DMS 273 (cell line): ENCODE measurements at regions not wholly inside any gene's neighbourhood (a gene's known extent, or its start where the extent isn't known, plus 50 kb on each side); places are given as distances from the start of the nearest gene placed in this dataset.
A peak's percentile ranks its signal among the peaks of the same experiment; 100 is the strongest.

Experiments
- DNase-seq: peaks from one replicate; lab custom pipeline; 2025; ENCODE audit not compliant: unreplicated experiment; lab: John Stamatoyannopoulos, UW

DNA sequence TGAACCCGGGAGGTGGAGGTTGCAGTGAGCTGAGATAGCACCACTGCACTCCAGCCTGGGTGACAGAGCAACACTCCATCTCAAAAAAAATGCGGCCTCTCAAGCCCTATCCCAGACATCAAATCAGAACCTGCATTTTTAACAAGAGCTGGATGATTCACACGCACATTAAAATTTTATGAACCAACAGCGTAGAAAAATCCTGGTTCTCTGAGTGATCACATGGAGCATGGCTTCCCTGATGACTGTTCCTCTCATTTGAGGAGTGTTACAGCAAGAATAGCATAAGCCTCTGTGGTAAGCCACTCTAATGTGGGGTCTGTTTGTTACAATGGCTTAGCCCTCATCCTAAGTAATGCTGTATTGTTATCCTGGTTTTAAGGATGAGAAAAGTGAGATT, 163.6 kb downstream of the BRMS1L start:
- DNase-seq: no peak

DNA sequence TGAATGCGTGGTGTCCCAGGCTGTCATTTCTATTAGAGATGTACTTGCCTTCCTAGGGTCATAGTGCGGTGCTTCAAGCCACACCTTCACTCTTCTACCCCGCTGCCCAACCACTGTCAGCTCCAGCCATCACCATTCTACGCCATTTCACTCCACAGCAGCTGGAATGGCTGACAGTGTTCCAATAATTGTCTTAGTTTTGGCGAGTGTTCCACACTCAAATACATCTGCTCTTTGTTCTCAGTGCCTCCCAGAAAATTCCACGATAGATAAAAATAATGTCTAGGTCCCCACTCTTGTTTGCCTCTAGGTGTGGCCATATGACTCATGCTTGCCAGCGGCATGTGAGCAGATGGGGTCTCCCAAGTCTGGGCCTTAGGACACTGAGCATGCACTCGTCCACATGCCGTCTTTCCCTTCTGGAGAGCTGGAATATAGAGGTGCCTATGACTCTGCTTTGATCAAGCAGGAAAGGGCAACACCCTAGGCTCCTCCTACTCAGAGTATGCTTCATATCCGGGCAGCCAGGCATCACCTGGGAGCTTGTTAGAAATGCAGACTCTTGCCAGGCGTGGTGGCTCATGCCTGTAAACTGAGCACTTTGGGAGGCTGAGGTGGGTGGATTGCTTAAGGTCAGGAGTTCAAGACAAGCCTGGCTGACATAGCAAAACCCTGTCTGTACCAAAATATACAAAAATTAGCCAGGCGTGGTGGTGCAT, 163.0 kb downstream of the BRMS1L start:
- DNase-seq: no peak

DNA sequence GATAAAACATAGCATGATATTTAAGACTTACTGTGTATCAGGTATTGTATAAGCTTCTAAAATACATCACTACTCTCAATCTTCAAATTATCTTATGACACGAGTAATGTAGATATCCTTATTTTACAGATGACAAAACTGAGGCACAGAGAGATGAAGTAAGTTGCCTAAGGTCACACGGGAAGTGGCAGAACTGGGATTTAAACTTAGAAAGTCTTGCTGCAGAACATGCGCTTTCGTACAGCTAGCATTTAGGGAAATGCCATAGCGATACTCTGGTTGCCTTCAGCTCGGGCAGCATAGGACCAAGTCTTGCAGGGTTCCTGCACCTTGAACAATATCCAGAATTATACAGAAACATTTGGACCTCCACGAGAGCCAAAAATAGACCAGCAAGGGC, 162.4 kb downstream of the BRMS1L start:
- no peak for DNase-seq

DNA sequence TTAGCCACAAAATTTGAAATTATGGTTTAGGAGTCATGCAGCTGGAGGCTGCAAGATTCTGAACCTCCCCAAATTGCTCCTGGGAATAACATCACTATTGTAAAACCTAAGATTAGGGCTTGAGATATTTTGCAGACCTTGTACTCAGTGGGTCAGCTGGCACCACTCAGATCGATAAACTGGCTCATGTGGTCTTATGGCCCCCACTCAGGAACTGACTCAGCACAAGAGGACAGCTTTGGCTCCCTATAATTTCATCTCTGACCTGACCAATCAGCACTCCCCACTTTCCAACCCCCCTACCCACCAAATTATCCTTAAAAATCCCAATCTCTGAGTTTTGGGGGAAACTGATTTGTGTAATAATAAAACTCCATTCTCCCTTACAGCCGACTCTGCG, 161.6 kb downstream of the BRMS1L start:
- DNase-seq: no peak

DNA sequence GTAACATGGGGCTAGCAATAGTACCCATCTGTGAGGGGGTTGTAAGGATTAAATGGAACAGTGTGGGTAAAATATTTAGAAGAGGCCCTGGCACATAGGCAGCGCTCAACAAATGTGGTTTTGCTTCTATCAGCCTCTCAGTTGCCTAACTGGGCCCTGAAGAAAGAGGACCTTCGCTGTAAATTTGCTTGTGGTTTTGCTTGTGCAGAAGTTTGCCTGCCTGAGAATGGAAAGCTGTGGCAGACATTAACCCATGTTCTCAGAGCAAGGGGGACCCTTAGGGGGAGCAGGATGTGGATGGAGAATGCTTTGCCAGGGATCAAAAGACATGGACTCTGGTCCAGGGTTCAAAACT, 160.1 kb downstream of the BRMS1L start:
- DNase-seq: no peak

DNA sequence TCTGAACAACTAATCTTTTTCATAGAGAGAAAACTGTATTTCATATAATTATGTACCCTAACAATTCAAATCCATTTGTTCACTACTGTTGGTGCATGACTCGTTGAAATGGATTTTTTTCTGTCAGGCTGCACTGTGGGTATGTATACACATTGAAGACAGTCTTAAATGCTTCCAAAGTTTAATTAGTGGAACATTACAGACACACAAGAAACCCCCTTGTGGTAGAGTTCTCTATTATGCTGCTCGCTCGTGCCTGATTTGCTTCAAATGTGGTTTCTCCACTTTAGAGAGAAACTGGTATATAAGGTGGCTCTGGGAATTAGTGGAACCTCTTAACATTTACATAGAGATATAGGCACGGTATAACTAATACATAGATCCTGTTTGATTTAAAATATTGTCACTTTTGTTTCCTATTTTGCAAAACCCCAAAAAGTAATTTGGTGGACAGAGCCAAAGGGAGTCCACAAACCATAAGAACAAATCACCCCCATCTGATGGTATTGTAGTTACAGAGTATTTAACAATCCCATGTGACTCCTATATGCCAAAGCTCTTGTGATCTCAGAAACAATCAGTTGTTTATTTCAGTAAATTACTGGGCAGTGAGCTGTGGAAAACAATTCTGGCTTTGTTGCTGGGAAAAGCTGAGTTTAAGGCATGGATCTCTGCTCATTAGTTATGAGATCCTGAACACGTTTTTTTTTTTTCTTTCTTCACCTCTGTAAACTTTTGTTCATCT, 159.5 kb downstream of the BRMS1L start:
- no peak for DNase-seq

DNA sequence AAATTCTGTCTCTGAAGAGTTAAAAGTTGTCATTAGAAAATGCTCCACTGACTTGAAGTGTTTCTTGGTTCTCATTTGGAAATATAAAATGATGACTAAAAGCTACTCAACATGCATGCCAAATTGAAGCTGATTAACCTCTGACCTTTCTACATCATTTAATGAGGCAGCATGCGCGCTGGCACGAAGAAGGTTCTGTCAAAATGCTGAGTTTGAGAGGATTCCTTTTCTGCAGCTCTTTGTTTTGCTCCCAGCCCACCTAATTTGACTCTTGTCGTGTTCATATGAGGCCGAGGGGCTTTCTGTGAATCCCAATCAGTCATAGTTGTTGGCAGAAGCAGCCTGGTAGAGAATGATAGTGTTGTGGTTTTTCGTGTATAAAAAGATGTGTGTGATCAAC, 153.4 kb downstream of the BRMS1L start:
- no peak for DNase-seq

DNA sequence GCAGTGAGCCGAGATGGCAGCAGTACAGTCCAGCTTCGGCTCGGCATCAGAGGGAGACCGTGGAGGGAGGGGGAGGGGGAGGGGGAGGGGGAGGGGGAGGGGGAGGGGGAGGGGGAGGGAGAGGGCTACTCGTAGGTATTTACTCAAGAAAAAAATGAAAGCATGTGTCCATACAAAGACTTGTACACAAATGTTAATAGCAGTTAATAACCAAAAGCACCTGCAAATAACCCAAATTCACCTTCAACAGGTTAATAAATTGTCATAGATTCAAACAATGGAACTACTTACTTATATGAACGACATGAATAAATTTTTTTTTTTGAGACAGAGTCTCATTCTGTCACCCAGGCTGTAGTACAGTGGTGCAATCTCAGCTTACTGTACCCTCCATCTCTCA, 152.4 kb downstream of the BRMS1L start:
- no peak for DNase-seq

DNA sequence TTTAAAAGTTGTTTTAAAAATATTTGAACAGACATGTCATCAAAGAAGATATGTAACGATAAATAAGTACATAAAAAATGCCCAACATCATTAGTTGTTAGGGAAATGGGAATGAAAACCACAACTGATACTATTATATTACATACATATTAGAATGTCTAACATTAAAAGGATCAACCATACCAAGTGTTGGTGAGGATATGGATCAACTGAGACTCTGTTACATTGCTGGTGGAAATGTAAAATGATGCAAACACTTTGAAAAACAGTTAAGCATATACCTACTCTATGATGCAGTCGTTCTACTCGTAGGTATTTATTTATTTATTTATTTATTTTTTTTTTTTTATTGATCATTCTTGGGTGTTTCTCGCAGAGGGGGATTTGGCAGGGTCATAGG, 149.7 kb downstream of the BRMS1L start:
- DNase-seq: no peak

DNA sequence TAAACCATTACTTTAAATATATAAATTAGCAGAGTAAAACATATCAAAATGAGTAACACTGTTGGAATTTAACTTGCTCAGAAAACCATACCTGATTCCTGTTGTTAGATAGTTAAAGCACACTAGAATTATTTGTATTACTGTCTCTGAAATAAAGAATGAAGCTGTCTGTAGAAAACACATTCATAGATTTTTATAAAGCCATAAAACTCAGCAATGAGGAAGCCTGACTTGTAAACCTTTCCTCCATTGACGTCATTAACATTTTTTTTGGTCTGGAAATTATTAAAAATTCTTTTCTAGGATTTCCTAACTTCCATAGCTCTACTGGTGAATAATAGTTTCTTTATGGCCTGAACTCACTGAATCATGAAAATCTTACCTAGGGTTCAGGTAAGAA, 147.6 kb downstream of the BRMS1L start:
- DNase-seq: no peak

DNA sequence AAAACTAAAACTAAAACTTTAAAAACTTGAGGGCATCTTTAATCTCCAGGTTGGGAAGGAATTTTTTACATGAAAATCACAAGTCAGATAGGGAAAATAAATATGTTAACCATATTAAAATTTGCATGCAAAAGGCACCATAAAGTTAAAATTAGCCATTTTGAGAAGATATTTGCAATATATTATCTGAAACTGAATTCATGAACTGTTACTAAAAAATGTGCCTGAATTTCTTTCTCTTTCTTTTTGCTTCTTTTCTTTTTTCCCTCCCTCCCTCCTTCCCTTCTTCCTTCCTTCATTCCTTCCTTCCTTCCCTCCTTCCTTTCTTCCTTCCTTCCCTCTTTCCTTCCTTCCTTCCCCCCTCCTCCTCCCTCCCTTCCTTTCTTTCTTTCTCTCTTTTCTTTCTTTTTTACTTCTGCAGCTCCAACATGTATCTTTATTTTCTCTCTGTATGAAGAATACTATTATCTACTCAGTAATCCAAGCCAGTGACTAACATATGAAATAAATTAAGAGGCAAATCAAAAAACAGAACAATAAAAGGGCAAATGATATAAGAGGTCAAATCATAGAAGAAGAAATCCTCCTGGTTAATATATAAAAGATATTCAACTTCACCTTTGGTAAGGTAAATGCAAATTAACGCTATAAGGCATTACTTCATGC, 146.0 kb downstream of the BRMS1L start:
- no peak for DNase-seq

DNA sequence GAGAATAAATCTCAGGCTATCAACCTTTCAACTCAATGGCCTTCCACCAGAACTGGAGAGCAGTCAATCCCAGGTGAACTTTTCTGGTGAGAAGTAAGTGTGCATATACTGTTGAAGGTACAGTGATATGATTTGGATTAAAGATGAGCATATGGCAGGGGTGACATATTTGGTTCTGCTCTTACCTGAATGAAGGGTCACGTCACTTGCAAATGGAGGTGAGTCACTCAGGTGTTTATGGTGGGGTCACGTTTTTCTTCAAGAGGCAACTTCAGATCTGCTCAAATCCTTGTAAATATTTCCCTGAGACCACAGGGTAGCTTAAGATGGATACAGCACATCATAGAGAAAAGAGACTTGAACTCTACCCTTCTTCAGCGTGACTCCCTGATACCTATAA, 143.2 kb downstream of the BRMS1L start:
- DNase-seq: no peak

DNA sequence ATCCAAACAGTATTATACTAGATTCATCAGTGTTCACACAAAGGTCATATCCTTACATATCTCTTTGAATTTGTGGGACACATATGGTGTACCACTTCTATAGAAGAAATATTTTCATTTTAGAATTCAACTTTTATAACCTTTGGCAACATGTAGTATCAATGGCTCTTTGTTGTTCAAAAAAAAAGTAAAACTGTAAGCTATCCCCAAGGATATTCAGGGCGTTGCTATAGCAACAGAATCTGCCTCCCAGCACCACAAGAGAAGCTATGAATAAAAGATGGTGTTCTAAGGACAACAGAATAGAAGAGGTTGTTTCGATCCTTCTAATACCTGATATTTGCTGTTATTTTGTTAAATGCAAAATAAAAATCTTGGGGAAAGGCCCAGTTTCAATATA, 139.3 kb downstream of the BRMS1L start:
- DNase-seq: peak; percentile 24

DNA sequence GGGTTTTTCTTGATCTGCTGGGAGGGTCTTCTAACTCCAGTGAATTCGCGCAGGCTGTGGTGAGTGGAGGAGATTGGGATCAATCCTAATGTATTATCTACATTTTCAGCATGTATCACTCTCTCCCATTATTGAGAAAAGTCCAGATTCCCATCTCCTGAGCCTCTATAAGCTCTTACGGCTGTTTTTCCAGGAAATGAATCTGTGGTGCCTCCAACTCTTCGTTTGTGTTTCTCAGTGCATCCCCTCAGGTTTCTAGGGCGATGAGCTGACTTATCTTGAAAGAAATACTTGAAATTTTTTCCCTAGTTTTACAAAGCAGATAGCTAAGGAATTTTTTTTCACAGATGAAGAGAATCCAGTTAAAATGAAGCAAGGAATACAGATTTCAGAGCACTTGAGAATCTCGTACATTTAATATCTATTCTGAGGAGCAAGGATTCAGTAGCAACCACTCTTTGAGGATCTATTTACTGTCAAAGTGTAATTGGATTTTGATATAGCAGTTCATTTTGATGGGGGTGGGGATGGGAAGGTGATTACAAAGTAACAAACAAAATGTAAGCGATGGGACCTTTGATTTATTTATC, 138.7 kb downstream of the BRMS1L start:
- DNase-seq: no peak

DNA sequence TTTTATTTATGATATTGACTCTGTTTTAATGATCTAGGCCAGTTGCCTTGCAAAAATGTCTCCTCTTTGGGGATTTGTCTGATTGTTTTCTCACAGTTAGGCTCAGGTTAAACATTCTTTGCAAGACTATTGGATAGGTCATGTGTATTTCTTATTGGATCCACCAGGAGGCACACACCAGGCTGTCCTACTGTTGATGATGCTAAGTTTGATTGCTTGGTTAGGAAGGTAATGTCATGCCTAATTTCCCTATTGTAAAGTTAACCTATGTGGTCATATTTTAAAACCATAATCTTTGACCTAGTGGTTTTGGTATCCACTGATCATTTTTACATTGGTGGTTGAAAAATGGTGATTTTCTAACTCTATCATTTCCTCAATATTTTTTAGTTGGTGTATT, 137.1 kb downstream of the BRMS1L start:
- DNase-seq: peak; percentile 23

DNA sequence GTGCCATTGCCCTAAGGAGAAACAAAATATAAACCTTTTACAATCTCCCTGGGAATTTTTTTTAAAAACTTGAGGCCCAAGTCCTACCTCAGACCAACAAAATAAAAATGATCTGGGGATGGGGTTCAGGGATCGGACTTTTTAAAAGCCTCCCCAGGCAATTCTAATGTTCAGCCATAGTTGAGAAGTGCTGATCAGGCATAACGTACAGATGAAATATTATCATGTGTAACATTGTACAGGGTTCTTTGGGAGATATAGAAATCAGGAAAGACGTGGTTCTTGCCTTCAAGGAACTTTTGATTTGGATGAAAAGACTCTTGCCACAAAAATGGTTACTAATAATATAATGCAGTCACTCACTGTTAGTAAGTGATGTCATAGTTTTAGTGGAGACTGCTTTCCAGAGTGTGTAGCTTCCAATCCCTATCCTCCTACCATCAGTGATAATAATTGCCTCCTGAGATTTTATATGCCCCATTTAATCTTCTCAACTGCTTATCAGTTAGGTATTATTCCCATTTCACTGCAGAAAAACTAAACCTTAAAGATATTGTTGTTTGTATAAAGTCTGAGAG, 135.6 kb downstream of the BRMS1L start:
- no peak for DNase-seq

DNA sequence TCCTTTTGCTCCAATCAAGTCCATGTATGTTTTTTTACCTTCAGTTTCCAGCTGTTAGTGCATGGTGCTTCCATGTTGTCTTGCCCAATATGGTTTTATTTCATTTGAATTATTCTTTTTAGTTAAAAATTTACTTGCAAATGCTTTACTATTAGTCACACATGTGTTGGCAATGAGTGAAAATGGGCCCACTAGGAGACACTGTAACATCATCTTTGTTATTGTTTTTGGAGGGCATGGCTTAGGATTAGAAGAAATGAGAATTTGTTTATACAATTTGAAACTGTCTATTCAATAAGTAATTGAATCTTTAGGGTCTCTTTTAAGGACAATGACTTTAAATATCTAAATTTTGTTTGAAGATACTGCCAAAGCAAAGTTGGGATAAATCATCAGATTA, 133.7 kb downstream of the BRMS1L start:
- DNase-seq: peak; percentile 21

DNA sequence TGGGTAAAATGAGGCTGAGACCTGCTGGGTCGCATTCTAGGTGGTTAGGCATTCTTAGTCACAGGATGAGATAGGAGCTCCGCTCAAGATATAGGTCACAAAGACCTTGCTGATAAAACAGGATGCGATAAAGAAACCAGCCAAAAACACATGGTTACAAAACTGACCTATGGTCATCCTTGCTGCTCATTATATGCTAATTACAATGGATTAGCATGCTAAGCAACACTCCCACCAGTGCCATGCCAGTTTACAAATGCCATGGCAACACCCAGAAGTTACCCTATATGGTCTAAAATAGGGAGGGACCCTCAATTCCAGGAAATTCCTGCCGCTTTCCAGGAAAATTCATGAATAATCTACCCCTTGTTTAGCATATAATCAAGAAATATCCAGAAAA, 132.4 kb downstream of the BRMS1L start:
- DNase-seq: no peak

DNA sequence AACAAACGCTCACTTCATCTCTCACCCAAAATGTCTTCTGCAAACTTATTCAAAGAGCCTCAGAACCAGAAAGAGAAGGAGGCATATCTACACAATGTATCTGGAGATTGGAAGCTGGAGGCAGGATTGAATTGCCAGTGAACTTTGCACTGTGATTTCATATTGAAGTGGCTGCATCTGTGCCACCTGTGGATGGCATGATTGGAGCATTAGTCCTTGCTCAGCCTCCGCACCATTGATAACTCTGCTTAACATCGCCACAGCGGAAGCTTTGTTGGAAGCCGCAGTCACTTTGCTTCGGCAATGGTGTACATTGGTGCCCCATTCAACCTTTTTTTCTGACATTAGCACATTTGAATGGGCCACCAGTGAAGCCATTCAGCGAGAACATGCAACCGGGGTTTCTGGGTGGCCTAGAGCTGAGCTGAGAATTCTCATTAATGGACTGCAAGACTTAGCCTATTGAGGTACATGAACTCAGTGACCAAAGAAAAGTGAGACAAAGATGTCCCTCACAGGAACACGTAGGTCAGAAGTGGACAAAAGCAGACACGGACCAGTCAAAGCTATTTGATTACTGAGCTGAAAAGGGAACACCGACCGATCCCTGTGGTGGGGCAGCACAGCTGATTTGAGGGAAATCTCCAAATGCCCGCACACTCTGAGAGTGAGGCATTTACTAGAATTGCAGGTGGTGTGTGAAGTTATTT, 130.4 kb downstream of the BRMS1L start:
- DNase-seq: no peak

DNA sequence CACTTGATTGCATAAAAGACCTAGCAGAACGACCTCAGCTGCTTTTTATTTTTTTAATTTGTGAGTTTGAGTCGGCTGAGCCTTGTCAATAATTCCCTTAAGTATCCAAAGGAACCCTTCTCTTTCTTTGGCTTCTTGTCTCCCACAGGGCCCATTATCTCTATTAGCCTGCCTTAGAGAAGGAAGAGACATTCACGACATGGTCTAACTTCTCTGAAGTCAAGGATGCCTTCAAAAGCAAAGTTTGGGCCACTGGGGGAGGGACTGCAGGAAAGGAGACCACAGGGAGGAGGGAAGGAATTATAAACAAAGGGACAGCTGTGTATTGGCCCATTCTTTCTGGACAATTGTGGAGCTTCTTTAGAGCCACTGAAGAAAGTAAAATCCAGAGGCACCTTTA, 126.4 kb downstream of the BRMS1L start:
- DNase-seq: no peak

DNA sequence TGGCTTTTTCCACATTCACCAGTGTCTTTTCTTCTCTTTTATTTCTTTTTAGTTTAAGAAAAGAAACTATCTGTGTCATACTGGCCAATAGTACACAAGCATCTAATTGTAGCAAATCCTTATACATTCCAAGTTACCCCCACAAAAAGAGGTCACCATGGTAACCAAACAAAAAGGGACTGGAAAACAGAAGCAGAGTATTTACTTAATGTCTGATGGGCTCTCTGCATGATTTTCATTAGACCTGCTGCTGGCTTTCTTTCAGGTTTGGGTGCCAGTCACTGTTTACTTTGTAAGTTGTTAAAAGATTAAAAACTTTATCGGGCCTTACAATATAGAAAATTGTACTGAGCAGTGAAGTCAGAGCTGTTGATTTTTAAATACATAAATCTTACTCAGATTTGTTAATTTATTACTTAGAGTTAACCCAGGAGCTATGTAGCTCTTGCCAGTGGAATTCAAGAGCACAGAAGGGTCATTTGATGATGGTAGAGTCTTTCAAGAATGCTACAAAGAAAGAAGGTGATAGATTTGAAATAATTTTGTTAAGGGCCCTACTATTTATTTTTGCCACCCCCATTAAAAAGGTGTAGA, 123.9 kb downstream of the BRMS1L start:
- no peak for DNase-seq
